CD4-positive, alpha-beta T cell treated with Interleukin-1 beta for 1 hour (primary cell): ENCODE measurements at regions not wholly inside any gene's neighbourhood (a gene's known extent, or its start where the extent isn't known, plus 50 kb on each side); places are given as distances from the start of the nearest gene placed in this dataset.

Experiments used
- DNase-seq, 2 donors: peaks; one replicate each; pipeline ENCODE4 v3.0.0-alpha.2; 2020 to 2022

- DNase-seq = no peak
Observed at GRCh38 chr15:25557926-25558325, 119.1 kb upstream of the UBE3A start.

GRCh38 chr15:25556136-25556535 is 117.3 kb upstream of the UBE3A start:
- no peak for DNase-seq

GRCh38 chr15:25554640-25555039 is 115.8 kb upstream of the UBE3A start:
- DNase-seq = no peak

GRCh38 chr15:25548600-25548999 is 109.8 kb upstream of the UBE3A start:
- DNase-seq = no peak

GRCh38 chr15:25545889-25546288 is 107.1 kb upstream of the UBE3A start:
- no peak for DNase-seq

- no peak for DNase-seq
Observed at GRCh38 chr15:25545017-25545416, 106.2 kb upstream of the UBE3A start.

- no peak for DNase-seq
Observed at GRCh38 chr15:25544076-25544475, 105.3 kb upstream of the UBE3A start.

GRCh38 chr15:25543196-25543595 is 104.4 kb upstream of the UBE3A start:
- no peak for DNase-seq

GRCh38 chr15:25541228-25541627 is 102.4 kb upstream of the UBE3A start:
- DNase-seq = no peak

GRCh38 chr15:25536801-25537611 is 98.2 kb upstream of the UBE3A start:
- no peak for DNase-seq

- no peak for DNase-seq
Observed at GRCh38 chr15:25535866-25536265, 97.0 kb upstream of the UBE3A start.

- DNase-seq = no peak
Observed at GRCh38 chr15:25534293-25534692, 95.5 kb upstream of the UBE3A start.

GRCh38 chr15:25532269-25533140 is 93.7 kb upstream of the UBE3A start:
- no peak for DNase-seq

- no peak for DNase-seq
Observed at GRCh38 chr15:25529774-25530173, 91.0 kb upstream of the UBE3A start.

- DNase-seq = no peak
Observed at GRCh38 chr15:25527118-25527517, 88.3 kb upstream of the UBE3A start.

- no peak for DNase-seq
Observed at GRCh38 chr15:25525741-25526140, 86.9 kb upstream of the UBE3A start.

- DNase-seq = no peak
Observed at GRCh38 chr15:25515633-25516032, 76.8 kb upstream of the UBE3A start.

GRCh38 chr15:25514522-25514921 is 75.7 kb upstream of the UBE3A start:
- no peak for DNase-seq

- no peak for DNase-seq
Observed at GRCh38 chr15:25512957-25513356, 74.1 kb upstream of the UBE3A start.

- DNase-seq = no peak
Observed at GRCh38 chr15:25510146-25510545, 71.3 kb upstream of the UBE3A start.

GRCh38 chr15:25509703-25510102 is 70.9 kb upstream of the UBE3A start:
- no peak for DNase-seq

GRCh38 chr15:25508369-25509002 is 69.7 kb upstream of the UBE3A start:
- DNase-seq = peak in 1 of 2 donors; percentile 15

- DNase-seq = no peak
Observed at GRCh38 chr15:25504307-25504706, 65.5 kb upstream of the UBE3A start.
